OCI-LY7 (cell line): ENCODE measurements at regions not wholly inside any gene's neighbourhood (a gene's known extent, or its start where the extent isn't known, plus 50 kb on each side); places are given as distances from the start of the nearest gene placed in this dataset.
"Not testable (repeated sequence)": the region's sequence is repeated elsewhere in the genome, so short reads cannot be mapped to it uniquely, and the experiment has no call there.

Experiments
- EZH2phosphoT487 ChIP-seq: fragments of 200-600 bp; sonication (generic); IDR thresholded peaks from 2 replicates; pipeline ENCODE4 v1.6.1; 2018; ENCODE audit warnings: low read depth, borderline replicate concordance, mild to moderate bottlenecking, mixed run types, antibody characterized with exemption, low read length, moderate library complexity, mixed read lengths
- TF ChIP-seq, protein P1 (sequence below): fragments of 200-600 bp; sonication (generic); conservative IDR thresholded peaks from 2 replicates; pipeline ENCODE4 v1.5.1; 2014; ENCODE audit warnings: mild to moderate bottlenecking, antibody characterized with exemption, low read length, moderate library complexity, mixed read lengths

DNA sequence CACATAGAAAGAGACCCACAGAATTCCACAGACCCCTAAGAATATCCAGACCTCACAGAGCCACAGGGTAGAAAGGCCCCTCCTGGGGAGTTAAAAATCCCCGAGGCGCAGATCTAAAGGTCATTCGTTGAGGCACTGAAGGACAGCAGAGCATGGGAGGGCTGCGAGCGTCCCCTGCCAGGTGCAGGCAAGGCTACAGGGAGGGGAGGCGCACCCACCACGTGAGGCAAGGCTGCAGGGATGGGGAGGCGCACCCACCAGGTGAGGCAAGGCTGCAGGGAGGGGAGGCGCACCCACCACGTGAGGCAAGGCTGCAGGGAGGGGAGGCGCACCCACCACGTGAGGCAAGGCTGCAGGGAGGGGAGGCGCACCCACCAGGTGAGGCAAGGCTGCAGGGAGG, 785.6 kb upstream of the FRG1 start:
- TF ChIP-seq, protein P1, sequence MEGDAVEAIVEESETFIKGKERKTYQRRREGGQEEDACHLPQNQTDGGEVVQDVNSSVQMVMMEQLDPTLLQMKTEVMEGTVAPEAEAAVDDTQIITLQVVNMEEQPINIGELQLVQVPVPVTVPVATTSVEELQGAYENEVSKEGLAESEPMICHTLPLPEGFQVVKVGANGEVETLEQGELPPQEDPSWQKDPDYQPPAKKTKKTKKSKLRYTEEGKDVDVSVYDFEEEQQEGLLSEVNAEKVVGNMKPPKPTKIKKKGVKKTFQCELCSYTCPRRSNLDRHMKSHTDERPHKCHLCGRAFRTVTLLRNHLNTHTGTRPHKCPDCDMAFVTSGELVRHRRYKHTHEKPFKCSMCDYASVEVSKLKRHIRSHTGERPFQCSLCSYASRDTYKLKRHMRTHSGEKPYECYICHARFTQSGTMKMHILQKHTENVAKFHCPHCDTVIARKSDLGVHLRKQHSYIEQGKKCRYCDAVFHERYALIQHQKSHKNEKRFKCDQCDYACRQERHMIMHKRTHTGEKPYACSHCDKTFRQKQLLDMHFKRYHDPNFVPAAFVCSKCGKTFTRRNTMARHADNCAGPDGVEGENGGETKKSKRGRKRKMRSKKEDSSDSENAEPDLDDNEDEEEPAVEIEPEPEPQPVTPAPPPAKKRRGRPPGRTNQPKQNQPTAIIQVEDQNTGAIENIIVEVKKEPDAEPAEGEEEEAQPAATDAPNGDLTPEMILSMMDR: not testable (repeated sequence)
- not testable (repeated sequence) for TF ChIP-seq EZH2phosphoT487
